ENCODE measurements at regions not wholly inside any gene's neighbourhood (a gene's known extent, or its start where the extent isn't known, plus 50 kb on each side); places are given as distances from the start of the nearest gene placed in this dataset.

DNA sequence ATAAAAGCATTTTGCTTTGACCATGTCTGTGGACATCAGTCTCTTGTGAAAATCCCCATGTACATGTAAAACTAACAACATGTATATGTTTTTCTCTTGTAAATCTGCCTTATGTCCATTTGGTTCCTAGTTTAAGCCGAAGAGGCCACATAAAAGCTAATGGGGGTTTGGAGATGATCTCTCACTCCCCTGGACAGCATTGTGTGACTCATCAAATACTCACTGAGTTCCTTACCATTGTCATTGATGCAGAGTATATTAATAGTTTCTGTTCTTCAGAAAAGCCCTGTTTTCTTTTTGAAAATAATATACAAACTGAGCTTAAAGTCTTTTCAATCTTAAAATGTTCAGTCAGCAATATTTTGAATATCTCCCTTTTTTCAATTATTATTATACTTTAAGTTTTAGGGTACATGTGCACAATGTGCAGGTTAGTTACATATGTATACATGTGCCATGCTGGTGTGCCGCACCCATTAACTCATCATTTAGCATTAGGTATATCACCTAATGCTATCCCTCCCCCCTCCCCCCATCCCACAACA lies 536.7 kb upstream of the HTR2A start:
- no peak for DNase-seq (ENCODE audit: low read depth)

- DNase-seq (ENCODE audit: low read depth), result peak; percentile 92
Observed at GRCh38 chr13:47426126-47426849, 529.4 kb upstream of the HTR2A start.

DNA sequence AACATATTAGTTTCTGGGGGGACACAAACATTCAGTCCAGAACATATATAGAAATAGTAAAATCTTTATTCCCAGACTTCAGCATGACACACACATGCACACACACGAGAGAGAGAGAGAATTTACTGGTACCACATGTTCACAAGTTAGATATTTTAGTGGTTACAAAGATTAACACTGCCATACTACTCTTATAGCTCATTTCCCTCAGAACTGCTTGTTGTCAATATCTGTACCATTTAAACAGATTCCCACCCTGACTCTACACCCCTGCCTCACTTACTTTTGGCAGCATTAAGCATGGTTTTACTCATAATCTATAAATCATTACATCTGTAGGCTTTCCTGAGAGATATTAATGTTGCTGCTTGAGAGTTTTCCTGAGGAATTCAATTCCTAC lies 524.7 kb upstream of the HTR2A start:
- DNase-seq (ENCODE audit: low read depth), result no peak

GRCh38 chr13:47420568-47420967 lies 523.7 kb upstream of the HTR2A start:
- no peak for DNase-seq (ENCODE audit: low read depth)

GRCh38 chr13:47420020-47420419 lies 523.2 kb upstream of the HTR2A start:
- peak; percentile 33 for DNase-seq (ENCODE audit: low read depth)

- DNase-seq (ENCODE audit: low read depth), result no peak
Observed at GRCh38 chr13:47418206-47418920, 521.5 kb upstream of the HTR2A start.

DNA sequence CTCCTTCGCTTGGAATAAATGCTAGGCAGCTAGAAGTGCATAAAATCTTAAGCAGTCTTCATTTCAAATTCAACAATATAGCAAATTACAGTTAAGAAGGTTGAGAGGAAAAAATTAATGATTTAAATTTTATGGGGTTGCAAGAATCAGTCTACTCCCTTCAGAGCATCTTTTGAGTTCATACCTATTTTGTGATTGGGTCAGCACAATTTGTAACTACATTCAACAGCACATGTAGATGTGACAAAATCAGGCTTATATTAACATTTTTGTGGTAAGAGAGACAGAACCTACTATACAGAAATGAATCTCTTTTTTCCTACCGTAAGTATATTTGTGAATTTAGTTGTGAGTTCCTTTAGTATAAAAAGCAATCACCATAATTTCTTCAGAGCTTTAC lies 520.6 kb upstream of the HTR2A start:
- no peak for DNase-seq (ENCODE audit: low read depth)

DNA sequence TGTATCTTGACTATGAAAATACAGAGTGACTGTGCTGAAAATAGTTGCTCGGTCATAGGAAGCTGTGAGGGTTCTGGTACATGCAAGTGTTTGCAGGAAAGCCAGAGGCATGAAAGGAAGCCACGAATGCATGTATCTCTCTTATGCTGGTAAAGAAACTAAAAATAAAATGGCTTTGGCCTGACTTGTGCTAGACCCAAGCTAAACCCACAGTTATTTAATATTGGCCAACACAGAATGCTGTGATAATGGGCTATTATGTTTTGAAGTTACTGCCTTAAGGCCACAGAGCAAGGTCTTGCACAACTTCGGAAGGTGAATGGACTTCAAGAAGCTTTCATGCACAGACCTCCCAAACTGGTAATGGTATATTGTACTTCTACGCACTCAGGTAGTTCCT lies 518.2 kb upstream of the HTR2A start:
- peak; percentile 54 for DNase-seq (ENCODE audit: low read depth)

DNA sequence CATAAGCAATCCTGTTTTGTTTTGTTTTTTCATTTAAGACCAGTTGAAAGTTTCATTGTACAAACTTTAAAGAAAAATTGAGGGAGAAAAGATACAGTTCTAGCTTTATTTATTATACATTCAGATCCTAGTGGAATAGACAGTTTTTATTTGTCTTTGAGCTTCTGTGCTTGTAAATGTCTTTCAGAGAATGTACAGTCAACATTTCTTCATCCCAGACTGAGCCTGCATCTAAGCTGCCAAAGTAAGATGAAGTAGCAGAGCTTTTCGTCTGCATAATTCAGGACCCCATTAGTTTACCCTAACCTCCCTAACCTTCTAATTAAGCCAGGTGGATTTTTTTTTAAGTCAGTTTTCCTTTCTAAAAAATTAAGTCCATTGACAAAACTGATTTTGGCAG lies 516.7 kb upstream of the HTR2A start:
- DNase-seq (ENCODE audit: low read depth), result no peak

DNA sequence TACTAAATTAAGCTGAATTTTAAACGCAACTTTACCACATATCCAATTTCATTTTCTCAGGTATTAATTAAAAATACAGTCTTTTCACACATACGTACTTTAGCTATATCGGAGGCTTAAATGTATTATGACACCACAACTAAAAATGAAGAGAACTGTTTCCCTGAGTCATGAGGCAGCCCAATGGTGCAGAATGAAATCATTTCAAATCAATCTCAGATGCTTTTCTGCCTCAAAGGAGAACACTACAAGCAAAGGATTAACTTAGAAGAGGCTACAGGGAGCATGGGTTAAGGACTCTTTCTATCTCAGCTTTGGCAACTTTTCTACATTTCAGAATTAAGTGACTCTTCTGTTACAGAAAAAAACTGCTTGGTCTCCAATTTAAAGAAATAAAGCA lies 516.3 kb upstream of the HTR2A start:
- peak; percentile 63 for DNase-seq (ENCODE audit: low read depth)

DNA sequence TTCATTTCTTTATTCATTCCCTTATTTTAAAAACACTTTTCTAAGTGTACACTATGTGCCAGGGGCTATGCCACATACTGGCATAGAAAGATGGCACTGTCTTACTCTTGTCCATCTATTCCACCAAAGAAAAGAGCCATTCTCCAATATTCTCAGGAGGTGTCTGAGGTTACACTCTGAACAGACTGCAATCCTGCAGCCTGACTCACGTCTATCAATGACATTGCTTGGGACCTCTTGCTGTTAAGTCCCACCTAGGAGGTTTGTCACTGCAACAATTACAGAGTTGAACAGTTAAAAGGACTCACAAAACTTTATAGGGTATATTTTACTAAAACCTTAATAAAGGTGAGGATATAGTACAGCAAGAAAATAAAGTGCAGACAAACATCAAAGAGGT lies 512.9 kb upstream of the HTR2A start:
- DNase-seq (ENCODE audit: low read depth), result no peak

- DNase-seq (ENCODE audit: low read depth), result peak; percentile 62
Observed at GRCh38 chr13:47408546-47409319, 511.9 kb upstream of the HTR2A start.

- no peak for DNase-seq (ENCODE audit: low read depth)
Observed at GRCh38 chr13:47407808-47408207, 511.0 kb upstream of the HTR2A start.

- no peak for DNase-seq (ENCODE audit: low read depth)
Observed at GRCh38 chr13:47399599-47399998, 502.7 kb upstream of the HTR2A start.

DNA sequence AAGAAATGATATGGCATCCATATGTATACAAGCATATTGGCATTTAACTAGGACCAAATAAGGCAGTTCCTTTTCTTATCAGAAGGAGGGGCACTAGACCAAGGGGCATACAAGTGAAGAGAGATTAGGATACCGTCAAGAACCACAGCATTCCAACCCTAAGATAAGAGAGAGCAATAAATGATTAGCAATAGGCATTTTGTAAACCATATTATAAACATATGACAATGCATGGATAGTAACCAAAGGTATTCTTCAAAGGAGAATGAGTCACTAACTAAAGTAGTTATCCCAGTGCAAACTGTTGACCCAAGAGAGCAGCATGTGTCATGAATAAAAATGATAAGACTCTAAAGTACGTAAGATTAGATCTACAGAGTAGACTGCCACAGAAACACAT lies 500.9 kb upstream of the HTR2A start:
- DNase-seq (ENCODE audit: low read depth), result no peak

- DNase-seq (ENCODE audit: low read depth), result no peak
Observed at GRCh38 chr13:47396915-47397314, 500.1 kb upstream of the HTR2A start.

DNA sequence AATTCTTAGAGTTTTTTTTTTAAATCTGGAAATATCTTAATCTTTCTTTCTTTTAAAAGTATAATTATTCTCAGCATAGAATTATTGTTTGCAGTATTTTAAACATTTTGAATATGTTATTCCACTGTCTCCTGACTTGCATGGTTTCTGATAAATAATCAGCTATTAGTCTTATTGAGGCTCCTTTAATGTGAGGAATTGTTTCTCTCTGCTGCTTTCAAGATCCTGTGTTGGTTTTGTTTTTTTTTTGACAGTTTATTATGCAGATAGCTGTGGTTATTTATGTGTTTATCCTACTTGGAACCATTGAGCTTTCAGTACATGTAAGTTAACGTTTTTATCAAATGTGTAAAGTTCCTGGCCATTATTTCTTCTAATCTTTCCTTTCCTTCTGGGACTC lies 477.9 kb upstream of the HTR2A start:
- no peak for DNase-seq (ENCODE audit: low read depth)

- DNase-seq (ENCODE audit: low read depth), result no peak
Observed at GRCh38 chr13:47372751-47373150, 475.9 kb upstream of the HTR2A start.

DNA sequence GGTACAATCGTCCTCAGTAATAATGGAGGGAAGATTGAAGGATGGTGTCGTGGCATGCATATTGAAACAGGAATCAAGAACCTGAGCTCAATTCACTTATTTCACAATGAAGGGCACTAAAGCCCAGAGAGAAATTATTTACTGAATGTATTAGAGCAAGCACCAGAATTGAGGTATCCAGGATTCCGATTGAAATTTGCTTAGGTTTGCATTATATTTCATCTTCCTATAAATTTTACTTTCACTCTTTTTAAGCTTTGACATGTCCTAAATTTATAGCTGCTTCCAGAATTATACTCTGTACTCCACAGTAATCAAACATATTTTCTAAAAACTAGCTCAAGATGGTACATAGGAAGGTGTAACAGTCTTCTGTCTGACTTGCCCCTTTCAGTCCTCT lies 454.9 kb upstream of the HTR2A start:
- DNase-seq (ENCODE audit: low read depth), result no peak

DNA sequence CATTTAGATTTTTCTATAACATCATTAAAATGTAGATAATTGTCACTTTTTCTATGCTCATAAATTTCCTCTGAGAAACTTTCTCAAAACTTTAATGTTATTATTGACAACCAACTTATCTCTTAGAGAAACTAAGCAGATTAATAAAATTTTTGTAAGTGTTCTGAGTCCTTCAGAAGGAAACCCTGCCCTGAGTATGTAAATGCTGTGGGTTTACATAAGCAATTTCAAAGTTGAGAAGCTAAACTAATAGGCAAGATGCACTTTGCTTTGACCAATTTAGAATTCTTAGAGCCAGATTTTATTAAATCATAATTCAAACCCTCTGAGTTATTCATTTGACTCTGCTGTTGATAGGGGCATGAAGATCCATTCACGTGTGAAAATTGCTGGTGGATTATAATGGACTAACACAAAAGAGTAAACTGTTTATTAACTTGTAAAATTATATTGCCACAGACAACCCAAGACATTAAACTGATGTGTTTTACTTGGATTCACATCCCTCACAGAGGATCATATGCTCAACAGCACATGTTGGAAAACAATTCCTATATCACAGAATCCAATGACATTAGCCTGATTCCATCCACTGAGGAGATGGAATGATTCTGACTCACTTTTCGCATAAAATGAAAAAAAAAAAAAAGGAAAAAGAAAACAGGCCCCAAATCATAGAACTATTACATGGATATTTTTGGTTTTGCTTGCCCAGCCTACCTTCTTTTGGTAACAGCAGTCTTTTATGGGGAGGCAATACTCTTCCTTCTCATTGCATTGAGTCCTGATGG lies 453.7 kb upstream of the HTR2A start:
- DNase-seq (ENCODE audit: low read depth), result no peak

GRCh38 chr13:47349211-47349610 lies 452.4 kb upstream of the HTR2A start:
- no peak for DNase-seq (ENCODE audit: low read depth)
